ENCODE measurements at regions not wholly inside any gene's neighbourhood (a gene's known extent, or its start where the extent isn't known, plus 50 kb on each side); places are given as distances from the start of the nearest gene placed in this dataset.
A peak's percentile ranks its signal among the peaks of the same experiment; 100 is the strongest.
"Not testable (repeated sequence)": the region's sequence is repeated elsewhere in the genome, so short reads cannot be mapped to it uniquely, and the experiment has no call there.

DNA sequence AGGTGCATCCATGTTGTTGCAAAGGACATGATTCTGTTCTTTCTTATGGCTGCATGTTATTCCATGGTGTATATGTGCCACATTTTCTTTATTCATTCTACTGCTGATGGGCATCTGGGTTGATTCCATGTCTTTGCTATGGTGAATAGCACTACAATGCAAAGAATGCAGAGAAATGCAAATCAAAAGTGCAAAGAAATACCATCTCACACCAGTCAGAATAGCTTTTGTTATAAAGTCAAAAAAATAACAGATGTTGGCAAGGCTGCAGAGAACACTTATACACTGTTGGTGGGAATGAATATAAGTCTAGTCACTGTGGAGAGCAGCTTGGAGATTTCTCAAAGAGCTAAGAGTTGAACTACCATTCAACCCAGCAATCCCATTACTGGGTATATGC, 99.2 kb downstream of the DHRS2 start:
- intact Hi-C loops (cut with DNase I) = no loop called here
- no peak for DNase-seq

DNA sequence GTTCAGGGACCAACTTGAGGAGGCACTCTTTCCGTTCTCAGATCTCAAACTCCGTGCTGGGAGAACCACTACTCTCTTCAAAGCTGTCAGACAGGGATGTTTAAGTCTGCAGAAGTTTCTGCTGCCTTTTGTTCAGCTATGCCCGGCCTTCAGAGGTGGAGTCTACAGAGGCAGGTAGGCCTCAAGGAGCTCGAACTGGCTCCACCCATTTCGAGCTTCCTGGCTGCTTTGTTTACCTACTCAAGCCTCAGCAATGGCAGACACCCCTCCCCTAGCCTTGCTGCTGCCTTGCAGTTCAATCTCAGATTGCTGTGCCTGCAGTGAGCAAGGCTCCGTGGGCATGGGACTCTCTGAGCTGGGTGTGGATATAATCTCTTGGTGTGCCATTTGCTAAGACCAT, 108.2 kb downstream of the DHRS2 start:
- intact Hi-C loops (cut with DNase I); DNase-seq: not testable (repeated sequence)

DNA sequence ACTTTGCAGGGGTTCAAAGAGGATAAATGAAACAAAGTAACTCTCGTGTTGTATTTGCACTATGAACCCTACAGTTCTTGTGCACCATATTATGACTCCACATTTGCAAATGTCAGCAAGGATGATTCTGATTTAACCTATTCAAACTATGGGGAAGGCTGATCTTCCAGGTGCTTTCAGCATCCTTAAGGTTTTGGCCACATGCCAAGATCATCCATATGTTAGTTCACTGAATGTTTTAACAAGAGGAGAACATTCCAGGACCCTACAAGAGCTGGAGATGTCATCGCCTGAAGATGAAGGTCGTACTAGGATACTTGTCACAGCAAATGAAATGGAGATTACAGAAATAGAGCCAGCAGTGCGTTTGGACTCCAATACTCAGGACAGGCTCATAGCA, 114.2 kb downstream of the DHRS2 start:
- intact Hi-C loops (cut with DNase I) = no loop called here
- DNase-seq = no peak

DNA sequence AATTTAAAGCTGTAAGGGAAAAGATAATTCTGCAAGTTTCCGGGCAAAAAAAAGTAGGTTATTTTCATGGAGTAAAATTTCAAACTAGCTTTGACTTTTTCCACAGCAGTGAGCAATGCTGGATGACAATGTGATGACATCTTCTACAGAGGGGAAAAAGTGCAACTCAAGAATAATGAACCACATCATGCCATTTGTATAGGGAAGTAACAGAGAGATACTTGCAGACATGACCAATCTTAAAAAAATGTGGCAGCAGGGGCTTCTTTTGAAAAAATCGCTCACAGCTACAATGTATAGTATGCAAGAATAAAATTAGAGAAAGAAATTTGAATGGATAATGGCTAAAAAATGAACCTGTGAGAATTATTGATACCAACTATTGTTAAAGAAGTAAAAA, 115.5 kb downstream of the DHRS2 start:
- no peak for DNase-seq
- intact Hi-C loops (cut with DNase I) = no loop called here

DNA sequence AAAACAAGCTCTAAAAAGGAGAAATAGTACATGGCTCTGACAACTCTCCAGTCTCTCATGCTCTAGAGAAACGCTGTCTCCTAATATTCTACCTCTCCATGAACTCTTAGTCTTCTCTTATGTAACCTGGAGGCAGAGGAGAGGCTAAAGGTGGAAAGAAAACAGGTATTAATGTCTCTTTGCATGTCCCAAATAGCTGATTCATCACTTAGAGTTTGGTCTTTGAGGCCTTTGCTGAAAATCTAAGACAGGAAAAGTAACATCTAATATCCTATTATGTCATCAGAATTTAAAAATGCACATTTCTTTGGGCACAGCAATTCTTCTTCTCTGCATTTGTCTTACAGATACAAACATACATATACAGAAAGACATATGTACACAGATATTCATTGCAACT, 127.2 kb downstream of the DHRS2 start:
- intact Hi-C loops (cut with DNase I) = no loop called here
- DNase-seq = no peak

DNA sequence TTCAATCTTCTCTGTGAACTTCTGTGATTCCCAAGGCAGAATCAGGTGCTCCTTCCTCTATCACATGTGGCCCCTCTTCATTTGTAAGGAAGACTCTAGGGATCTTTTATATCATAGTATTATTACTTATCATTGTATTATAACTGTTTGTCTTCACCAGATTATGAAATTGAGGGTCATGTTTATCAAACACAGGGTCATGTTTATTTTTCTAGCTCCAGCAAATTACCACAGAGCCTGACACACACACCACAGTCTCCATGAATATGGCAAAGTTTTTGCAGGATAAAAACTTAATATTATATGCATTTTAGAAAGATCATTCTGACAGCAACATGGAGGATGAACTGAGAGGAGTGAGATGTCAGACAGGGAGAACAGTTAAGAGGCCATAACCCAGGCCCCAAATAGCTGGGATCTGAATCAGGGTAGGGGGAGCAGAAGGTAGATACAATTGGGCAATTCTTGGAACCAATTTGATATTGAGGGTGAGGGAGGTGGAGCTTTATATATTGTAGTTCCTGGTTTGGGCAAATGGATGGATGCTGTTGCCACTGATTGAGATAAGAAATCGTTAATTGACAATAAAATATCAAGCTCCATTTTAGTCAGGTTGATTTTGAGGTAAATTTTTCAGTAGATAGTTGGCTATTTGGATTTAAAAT, 130.7 kb downstream of the DHRS2 start:
- no peak for DNase-seq
- intact Hi-C loops (cut with DNase I) = no loop called here

DNA sequence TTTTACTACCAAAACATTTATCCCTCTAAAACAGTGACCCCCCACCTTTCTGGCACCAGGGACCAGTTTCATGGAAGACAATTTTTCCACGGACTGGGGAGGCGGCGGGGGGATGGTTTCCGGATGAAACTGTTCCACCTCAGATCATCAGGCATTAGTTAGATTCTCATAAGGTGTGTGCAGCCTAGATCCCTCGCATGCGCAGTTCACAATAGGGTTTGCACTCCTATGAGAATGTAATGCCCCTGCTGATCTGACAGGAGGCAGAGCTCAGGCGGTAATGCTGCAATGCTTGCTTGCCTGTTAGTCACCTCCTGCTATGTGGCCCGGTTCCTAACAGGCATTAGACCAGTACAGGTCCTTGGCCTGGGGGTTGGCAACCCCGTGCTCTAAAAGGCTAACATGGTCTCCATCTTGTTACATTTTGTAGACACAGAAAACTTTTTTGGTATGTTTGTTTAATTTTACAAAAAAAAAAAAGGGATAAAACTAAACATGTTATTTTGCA, 133.1 kb downstream of the DHRS2 start:
- intact Hi-C loops (cut with DNase I); DNase-seq: not testable (repeated sequence)

DNA sequence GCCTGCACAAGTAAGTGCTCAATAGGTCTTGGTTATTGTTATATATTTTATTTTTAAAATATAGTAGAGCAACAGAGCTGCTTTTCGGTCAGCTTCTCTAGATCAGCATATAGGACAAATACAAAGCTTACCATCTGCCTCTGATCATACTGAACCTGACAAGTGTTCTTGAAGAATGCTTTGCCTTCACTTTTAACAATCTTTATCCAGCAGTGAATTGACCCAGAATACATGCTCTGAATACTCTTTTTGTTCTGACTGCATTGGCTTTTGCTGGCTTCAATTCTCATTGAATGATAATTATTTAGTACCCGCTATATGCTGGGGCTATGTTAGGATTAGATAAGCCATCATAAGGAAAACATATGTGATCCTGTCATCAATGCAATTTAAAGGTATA, 137.8 kb downstream of the DHRS2 start:
- DNase-seq = no peak
- intact Hi-C loops (cut with DNase I) = no loop called here

DNA sequence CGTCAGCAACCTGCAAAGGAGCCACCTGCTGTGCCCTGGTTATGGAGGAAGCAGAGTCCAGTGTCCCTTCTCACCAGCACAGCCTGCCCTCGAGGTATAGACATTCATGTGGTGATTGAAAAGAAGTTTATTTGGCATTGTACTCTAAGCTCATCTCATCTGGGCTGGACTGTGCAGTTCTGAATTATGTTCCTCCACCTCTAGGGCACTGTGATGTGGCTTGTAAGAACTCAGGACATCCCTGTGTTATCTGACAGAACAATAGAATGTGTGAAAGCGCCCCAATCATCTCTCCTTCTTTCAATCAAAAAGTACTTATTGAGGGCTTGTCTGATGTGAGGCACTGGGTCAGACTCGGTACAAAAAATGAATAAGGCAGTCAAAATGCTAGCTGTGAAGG, 140.1 kb downstream of the DHRS2 start:
- no peak for DNase-seq
- intact Hi-C loops (cut with DNase I) = no loop called here

DNA sequence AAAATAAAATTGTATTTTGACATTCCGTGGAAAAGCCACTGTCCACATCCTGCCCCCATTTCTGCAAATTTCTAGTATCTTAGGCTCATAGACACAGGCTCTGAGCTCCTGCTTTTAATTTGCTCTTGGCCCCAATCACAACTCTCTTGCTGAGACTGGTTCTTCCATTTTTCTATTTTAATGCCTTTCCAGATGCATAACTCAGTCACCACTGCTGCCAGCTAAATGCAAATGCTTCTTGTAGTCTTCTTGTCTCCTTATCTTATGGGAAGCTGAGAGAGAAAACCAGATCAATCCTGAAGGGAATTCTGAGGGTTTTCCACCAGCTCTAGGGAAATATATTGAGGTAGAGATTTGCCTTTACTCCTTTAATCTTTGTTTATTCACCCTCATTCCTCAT, 149.0 kb downstream of the DHRS2 start:
- intact Hi-C loops (cut with DNase I) = no loop called here
- no peak for DNase-seq

DNA sequence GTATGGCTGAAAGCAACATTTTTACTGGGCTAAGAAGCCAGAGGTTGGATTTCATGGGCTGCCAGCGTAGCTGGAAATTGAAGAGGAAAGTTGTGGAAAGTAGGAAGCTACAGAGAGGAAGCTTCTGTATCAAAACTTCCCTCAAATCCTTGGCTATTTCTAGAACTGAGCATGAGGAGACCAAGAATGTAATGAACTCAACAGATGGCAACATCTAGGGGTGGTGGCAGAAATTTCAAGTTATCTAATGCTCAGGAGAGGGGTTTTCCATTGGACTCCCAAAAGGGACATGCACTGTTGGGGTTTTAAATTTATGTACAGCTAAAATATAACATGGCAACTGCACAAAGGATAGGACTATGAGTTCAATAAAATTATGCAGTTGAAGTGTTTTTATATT, 151.3 kb downstream of the DHRS2 start:
- DNase-seq = no peak
- intact Hi-C loops (cut with DNase I) = no loop called here

DNA sequence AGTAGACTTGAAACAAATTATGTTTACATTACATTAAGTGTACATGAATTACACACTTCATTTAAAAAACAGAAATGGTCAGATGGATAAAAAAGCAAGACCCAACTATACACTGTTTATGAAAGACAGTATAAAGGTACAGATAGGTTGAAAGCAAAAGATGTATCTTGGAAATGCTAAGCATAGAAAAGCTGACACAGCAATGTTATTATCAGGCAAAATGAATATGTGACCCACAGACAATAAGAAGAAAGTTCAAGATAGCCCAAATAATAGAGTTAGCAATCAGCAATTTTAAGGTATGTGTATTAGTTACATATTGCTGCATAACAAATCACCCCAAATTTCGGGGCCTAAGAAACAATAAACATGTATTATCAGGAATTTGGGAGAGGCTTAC, 153.5 kb downstream of the DHRS2 start:
- intact Hi-C loops (cut with DNase I) = no loop called here
- no peak for DNase-seq

DNA sequence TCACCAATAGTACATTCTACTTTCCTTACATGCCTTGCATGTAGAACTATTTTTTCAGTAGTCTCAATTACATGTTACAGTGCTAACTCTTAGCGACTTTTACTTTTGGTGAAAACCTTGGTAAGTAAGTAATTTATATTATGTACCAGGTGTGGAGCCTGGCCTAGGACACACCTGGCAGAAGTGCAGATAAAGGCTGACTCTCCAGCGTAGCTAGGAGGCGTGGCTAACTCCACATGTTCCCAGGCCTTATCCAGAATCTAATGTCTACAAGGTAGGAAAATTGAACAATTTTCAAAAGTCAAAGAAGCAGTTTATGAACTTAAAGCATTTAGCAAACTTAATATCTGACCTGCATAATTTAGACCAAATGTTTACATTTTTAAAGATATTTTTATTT, 157.4 kb downstream of the DHRS2 start:
- intact Hi-C loops (cut with DNase I) = no loop called here
- DNase-seq = no peak

DNA sequence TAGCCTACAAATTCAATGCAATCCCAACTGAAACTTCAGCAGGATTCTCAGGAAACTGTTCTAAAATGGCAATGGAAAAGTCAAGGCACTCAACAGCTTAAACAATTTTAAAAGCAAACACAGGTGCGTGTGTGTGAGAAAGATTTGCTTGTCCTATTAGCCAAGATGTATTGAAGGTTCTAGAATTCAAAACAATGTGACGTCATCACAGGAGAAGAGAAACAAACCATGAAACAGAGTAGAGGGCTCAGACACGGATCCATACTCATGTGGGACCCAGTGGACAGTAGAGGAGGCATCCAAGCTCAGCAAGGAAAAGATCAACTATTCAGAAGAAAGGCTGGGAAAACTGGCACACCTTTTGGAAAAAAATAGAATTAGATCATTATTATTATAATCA, 152.8 kb upstream of the DHRS4 start:
- no peak for DNase-seq
- intact Hi-C loops (cut with DNase I) = no loop called here

DNA sequence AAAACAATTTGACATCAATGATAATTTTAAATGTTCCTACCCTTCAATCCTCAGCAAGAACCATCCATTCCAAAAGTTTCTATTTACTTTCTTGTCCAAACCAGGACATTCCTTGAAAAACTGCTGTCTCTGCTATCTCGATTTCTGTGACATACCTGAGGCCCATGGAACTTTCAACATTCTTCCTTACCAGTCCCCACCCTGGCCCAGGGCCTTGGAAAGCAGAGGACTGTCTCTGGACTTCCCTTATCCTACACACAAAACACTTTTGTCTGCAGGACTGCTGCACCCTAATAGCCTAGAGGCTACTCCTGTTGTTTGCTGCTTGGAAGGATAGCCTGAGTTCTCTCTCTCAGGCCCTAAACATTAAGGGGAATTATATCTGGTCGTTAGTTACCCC, 151.8 kb upstream of the DHRS4 start:
- intact Hi-C loops (cut with DNase I) = no loop called here
- no peak for DNase-seq

DNA sequence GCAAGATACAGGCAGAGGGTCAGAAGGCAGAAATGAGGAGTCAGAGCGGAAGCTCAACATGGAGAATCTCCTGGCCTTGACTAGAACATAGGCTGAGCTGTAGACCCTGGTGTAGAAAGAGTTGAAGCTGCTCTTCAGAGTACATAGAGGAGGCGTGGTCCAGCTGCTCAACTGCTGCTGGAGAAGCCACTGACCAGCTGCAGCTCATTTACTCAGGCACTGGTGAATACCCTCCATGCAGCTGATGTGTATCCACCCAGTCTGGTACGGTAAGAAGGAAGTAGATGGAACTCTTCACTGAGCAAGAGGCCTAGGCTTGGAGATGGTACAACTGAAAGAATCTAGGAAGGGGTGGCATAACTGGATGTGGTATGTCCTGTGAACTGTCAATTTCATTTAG, 148.8 kb upstream of the DHRS4 start:
- no peak for DNase-seq
- intact Hi-C loops (cut with DNase I) = no loop called here

DNA sequence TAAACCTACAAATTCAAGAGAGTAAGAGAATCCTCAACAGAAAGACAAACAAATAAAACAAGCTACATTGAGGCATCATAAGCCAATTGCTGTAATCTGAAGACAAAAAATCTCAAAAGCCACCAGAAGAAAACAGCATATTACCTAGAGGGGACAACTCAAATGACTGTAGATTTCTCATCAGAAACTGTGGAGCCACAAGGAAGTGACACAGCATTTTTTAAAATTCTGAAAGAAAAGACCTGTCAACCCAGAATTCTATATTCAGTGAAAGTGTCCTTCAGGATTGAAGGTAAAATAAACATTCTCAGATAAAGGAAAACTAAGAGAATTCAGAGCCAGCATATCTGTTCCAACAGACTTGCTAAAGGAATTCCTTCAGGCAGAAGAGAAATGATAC, 147.8 kb upstream of the DHRS4 start:
- intact Hi-C loops (cut with DNase I) = no loop called here
- DNase-seq = no peak

DNA sequence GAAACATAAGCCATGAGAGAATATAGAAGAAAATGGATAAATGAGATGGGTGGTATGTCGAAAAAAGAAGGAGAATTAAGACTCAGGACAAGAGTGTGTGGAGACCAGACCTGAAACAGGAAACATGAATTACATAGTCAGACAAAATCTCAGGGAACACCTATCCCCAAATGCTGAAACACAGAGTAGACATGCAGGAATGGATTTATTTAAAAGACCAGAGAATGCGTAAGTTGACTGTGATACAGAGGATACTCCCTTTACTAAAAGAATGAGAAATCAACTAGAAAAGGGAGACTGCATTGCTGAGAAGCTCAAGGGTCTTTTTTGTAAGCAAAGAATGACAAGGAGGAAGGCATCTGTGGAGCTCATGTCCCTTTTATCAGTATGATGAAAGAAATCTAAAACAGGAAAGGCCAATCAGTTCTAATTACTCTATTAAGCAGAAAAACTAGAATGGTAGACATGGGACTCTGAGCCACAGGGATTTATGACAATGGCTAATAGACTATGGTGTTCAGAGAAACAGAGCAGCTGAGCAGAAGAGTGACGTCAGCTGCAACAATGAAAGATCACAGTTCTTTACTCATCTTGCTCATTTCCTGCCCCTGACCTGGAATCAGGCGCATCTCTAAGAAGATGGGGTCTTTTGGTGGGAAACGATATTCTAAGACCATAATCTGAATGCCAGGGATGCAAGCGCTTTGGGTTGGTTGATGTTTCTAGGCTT, 138.9 kb upstream of the DHRS4 start:
- intact Hi-C loops (cut with DNase I) = no loop called here
- DNase-seq = peak in 1 of 42 donors; percentile 2

DNA sequence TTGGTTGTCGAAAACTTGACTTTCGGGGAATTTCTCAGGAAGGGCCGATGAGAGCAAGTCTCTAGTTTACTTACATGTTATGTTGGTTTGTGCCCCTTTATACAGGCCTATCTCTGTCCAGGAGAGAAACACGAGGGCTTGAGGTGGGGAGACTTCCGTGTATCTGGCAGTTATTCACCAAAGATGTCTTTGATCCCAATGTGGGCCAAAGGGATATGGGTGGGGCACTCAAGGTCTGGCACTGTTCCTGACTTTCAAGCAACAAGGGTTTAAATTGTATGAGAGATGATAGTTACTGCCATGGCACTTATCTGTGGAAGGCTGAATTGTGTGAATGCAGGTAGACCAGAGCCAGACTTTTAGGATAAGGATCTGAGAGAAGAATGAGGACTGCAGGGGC, 137.2 kb upstream of the DHRS4 start:
- DNase-seq = no peak

DNA sequence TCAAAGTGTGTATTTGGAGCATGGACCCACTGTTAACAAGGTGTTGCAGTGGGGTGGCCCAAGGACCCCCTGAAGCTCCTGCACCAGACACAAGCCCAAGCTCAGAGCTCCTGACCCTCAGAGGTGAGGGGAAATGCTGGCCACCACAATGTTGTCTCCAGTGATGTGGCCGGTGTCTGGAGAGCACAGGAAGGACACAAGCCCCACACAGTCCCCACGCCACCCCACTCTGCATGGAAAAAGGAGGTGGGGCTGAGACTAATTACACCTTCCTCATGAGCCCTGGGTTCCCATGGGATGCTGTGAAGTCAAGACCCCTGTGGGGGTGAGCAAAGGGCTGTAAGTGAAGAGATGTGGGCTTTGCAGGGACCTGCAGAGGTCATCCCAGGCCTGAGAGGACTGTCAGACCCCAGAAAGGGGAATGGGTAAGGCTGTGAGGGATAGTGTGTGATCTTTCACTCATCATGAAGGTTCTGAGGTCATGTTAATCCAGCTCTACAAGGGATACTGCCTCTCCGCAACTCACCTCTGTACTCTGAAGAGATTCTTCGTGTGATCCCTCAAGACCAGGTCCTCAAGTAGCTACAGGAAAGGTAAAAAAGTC, 136.3 kb upstream of the DHRS4 start:
- intact Hi-C loops (cut with DNase I) = no loop called here
- no peak for DNase-seq

More for the DNA sequence above, 137.2 kb upstream of the DHRS4 start:
- intact Hi-C loops (cut with DNase I) = no loop called here

All from head of caudate nucleus (tissue), 42 donors.